Upper lobe of left lung (tissue), 4 donors: ENCODE measurements at regions not wholly inside any gene's neighbourhood (a gene's known extent, or its start where the extent isn't known, plus 50 kb on each side); places are given as distances from the start of the nearest gene placed in this dataset.

Experiments
- CTCF ChIP-seq, 6 experiments: fragments of 450-650 bp in 4 of 6; fragments of 200-600 bp in 2 of 6; sonication (generic) in 2 of 6; IDR thresholded peaks; one replicate each; pipeline ENCODE4 v1.5.1; 2016 to 2019; ENCODE audit warnings: antibody characterized with exemption in 6 of 6
- EP300 ChIP-seq, 4 donors: sonication (generic); formaldehyde crosslinking; IDR thresholded peaks; one replicate each; pipeline ENCODE4 v1.5.1; 2017; ENCODE audit warnings: antibody characterized with exemption in 4 of 4, control low read depth in 2 of 4
- POLR2A ChIP-seq, 4 donors: fragments of 450-650 bp; IDR thresholded peaks; one replicate each; pipeline ENCODE4 v1.5.1; 2016 to 2017; ENCODE audit warnings: antibody characterized with exemption in 4 of 4, mild to moderate bottlenecking in 2 of 4
- POLR2AphosphoS5 ChIP-seq, 2 donors: sonication (generic); formaldehyde crosslinking; IDR thresholded peaks; one replicate each; pipeline ENCODE4 v1.5.1; 2017; ENCODE audit warnings: antibody characterized with exemption in 2 of 2

GRCh38 chr16:51875834-51876600 is 670.9 kb downstream of the TOX3 start:
- TF ChIP-seq POLR2A (IDR thresholded peaks at IDR 0.05) (no peak), CTCF (IDR thresholded peaks at IDR 0.05) (no peak), POLR2AphosphoS5 (IDR thresholded peaks at IDR 0.05) (no peak), EP300 (IDR thresholded peaks at IDR 0.05) (no peak)
